Epidermal melanocyte (primary cell): ENCODE measurements at regions not wholly inside any gene's neighbourhood (a gene's known extent, or its start where the extent isn't known, plus 50 kb on each side); places are given as distances from the start of the nearest gene placed in this dataset.

Experiments
- DNase-seq: peaks from one replicate; pipeline ENCODE4 v3.0.0; 2011; ENCODE audit warnings: low spot score; ENCODE audit not compliant: insufficient read length

DNA sequence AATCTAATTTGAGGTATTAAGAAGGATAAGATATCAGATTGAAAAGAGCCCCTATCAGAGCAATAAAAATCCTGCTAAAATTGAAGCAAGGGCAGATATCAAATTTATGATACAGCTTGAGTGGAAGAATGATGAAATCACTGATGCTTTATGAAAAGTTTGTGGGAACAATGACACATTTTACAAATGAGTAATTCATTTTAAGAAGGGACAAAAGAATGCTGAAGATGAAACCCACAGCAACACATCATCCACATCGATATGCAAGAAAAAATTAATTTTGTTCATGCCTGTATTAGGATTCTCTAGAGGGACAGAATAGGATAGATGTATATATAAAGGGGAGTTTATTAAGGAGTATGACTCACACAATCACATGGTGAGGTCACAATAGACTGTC lies 355.6 kb upstream of the GYPC start:
- DNase-seq = no peak

DNA sequence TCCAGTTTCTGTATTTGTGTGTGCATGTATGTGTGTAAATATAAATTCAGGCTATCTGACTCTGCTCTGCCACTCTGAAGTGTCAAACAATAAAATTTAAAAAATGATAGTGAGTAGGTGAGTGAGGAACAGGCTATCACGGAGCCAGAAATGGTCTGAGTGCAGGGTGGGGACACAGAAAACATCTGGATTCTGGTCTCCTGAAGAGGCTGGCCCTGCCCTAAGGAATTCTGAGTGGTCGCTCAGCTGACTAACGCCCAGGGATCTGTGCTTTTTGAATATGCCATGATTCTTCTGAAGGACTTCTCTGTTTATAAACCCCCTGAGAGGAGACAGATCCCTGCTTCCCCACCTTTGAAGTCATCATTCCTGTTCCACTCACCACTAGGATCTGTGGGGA lies 353.9 kb upstream of the GYPC start:
- no peak for DNase-seq

DNA sequence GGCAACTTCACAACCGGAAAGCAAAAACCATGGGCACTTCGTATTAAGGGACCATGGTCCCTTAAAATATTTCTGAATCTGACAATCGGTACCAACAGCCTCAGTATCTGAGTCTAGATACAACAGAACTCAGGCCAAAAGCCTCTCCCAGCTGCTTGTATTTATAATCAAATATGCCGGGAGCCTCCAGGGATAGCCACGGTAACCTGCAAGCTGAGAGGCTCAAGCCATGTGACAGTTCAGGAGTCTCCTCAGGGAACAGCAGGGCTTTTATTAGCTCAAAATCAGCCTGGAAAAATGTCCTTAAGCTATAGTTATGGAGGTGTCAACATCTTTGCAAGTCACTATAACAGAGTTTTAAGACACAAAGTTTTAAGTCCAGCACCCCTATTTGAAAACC lies 352.8 kb upstream of the GYPC start:
- DNase-seq = no peak

DNA sequence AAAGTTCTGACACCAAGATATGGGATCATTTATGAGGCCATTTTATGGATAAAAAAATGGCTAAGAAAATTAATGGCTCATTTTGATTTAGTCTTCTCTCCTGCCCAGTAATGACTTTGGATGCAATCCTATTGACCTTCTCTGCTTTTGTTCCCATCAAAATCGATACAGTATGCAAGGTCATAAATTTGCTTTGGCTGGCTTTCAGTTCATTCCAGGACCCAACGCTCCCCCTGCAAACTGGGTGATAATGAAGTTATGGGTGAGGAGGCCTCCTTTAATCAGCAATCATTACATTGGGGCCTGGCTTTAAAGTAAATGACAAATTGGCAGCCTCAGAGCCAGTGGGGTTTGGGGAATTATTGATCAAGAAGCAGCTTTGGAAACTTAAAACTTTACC lies 351.8 kb upstream of the GYPC start:
- no peak for DNase-seq

DNA sequence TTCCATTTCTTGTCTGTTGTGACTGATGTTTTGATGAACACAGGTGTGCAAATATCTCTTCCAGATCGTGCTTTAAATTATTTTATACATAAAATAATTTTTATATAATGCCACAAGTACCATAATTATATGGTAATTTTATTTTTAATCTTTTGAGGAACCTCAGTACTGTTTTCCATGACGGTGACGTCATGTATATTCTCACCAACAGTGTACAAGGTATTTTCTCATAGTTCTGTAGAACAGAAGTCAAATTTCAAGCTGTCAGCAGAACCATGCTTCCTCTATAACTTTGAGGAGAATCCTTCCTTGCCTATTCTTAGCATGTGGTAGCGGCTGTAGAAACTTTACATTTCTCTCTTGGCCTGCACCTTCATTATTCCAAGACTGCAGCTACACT lies 349.4 kb upstream of the GYPC start:
- no peak for DNase-seq

DNA sequence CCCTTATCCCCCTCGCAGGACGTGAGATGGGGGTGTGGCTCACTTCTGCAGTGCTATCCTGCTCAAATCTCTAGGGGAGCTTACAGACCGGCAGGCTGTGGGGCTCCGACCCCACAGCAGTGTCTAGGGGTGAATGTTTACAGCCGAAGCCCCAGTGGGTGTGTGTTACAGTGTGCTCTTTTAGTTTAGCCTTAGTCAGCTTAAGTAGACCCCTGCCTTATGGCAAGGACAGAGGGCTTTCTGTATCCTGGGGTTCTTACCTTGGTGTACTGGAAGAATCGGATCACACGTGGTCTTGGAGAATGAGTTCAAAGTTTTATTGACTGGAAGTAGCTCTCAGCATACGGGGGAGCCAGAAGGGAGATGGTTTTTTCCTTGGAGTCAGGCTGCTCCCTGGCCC lies 348.2 kb upstream of the GYPC start:
- no peak for DNase-seq

DNA sequence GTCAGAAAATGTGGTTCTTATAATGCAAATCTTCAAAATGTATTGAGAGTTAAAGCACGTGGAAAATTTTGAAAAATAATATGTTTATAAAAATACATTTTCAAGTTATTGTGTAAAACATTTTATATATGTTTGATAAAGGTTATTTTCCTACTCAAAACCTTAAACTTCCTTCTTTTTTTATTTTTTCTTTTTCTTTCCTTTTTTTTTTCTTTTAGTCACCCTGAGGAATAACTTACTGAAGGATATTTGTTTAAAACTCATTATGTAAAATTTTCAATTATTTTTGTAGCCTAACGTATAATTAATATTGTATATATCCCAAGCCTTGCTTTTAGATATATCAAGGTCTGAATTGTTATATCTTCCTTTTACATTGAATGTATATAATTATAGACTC lies 346.8 kb upstream of the GYPC start:
- DNase-seq = no peak

DNA sequence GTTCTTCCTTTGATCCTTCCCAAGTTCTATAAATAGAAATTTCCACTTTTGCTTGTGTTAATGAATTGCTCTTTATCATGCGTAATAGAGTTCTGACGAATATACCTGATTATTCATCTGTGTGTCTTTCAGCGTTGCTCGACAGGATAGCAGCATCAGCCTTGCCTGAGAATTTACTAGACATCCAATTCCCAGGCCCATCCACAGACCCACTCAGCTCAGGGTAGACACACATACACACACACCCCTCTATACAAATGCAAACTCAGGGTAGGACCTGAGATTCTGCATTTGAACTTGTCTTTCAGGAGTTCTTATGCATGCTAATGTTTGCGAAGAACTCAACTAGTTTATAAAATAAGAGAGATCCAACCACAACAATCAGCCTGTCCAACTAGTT lies 343.4 kb upstream of the GYPC start:
- DNase-seq = no peak

DNA sequence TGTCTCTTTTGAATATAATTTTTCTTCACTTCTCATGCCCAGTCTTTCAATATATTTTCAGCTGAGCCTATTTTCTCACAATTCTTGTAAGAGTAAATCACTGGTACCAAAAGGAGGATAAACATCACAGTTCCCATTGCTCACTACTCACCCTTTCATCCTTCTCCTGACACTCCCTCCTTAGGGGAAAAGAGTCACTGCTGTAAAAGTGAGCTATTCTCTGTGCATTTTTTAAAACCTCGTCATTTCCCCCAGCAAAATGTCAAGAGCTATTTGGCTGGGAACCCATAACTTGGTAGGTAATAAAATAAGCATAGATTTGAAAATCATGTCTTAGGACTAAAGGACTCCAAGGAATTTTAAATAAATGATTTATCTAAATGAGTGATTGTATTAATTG lies 340.1 kb upstream of the GYPC start:
- no peak for DNase-seq

DNA sequence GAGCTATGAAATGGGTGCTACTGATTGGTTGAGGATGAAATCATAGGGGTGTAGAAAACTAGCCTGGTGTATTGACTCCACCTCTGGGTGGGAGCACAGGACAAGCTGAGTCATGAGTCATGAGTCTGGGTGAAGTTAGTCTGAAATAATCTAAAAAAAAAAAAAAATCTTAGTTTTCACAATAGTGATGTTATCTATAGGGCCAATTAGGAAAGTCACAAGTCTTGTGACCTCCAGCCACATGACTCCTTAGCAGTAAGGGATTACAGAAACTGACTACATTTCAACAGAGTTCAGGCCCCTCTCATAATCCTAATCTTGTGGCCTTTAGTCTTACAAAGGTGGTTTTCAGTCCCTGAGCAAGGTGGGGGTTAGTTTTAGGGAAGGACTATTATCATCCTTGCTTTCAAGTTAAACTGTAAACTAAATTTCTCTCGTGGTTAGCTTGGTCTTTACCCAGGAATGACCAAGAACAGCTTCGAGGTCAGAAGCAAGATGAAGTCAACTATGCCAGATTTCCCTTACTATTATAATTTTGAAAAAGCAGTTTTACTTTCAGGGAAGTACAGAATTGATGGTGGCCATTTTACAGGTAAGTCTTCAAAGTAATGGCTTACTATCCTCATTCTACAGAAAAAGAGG lies 338.0 kb upstream of the GYPC start:
- DNase-seq = no peak

DNA sequence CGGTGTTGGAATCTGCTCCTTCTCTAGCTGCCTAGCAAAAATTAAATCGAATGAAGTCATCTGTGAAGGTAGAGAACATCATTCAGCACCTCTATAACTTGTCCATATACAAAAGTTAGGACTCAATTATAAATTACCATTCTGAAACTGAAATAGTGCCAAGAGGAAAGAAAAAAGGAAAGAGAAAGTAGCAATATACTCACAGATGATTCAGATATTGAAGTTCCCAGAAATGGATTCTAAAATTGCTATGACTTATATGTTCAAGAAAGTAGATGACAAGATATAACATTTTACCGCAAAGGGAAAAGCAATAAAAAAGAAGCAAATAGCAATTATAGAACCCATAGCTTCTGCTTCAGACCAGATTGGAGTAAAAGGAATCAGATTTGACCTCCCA lies 333.6 kb upstream of the GYPC start:
- no peak for DNase-seq

DNA sequence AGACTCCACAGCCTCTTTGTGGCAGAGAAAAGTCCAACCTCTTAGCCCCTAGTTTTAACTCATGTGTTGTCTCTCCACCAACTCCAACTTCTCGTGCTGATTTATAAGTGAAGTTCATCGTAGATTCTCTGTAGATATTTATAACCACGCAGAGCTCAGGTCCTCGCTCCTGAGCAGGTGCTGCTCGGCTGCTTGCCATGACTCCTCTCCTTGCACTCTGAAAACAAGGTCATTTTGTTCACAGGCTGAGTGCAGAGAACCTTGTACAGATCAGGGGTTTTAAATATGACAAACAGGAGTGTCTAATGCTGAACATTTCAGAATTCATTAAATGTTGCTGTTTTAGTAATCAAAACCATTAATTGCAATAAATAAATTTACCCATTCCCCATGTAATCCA lies 330.8 kb upstream of the GYPC start:
- DNase-seq = no peak

DNA sequence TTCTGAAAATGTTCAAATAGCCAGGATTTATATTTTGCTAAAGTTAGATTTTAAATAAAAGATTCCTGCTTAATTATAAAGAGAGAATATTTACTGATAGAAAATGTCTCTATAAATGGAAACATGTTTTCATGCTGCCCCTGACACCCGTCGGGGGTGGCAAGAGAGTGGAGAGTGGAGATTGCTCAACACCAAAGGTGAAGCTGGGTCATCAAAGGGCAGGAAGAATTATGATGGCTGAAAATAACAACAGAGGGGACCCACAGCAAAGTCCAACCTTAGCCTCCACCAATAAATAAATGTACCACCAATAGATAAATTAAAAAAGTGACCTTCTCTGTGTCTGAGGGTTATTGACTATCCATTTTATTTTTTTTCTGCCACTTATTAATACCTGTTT lies 326.8 kb upstream of the GYPC start:
- DNase-seq = no peak

DNA sequence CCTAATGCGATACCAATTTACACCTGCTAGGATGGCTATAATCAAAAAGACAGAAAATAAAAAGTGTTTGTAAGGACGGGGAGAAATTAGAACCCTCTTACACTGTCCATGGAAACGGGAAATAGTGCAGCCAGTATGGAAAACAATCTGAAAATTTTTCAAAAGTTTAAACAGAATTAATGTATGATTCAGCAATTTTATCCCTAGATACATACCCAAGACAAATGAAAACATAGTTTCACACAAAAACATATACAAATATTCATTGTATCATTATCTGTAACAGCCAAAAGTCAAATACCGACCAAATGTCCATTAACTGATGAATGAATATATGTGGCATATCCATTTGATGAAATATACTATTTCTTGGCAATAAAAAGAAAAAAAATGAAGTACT lies 313.5 kb upstream of the GYPC start:
- DNase-seq = no peak

DNA sequence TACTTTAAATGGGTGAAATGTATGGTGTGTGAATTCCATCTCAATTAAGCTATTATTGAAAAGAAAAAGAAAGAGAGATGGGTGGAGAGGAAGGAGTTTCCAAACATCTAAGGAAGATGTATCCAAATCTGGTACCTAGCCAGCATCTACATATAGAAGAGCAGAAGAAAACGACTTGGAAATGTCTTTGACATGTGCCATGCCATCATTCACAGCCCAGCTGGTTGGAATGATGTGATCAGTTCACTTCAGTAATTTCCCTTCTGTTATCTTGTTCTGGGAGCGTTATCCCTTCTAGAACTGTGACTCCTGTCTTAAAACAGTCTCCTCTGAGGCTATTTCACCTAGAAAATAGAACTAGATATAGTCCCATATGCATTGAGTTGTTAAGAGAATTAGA lies 312.8 kb upstream of the GYPC start:
- DNase-seq = no peak

DNA sequence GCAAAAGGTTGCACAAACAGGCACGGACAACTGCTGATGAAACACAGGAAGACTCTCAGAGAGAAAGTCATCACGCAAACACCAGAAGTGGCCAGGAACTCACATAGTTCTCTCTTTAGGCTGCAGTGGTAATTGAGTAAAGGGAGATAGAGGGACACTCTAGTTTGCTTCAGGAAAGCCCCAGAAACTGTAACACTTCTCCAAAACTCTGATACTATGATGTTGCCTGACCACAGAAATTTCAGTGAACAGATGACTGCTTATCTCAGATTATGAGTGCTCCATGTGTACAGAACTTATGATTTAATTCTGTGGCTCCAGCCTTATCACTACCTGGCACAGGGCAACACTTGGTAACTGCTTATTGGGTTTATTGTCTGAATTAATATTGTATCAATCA lies 311.5 kb upstream of the GYPC start:
- DNase-seq = no peak

DNA sequence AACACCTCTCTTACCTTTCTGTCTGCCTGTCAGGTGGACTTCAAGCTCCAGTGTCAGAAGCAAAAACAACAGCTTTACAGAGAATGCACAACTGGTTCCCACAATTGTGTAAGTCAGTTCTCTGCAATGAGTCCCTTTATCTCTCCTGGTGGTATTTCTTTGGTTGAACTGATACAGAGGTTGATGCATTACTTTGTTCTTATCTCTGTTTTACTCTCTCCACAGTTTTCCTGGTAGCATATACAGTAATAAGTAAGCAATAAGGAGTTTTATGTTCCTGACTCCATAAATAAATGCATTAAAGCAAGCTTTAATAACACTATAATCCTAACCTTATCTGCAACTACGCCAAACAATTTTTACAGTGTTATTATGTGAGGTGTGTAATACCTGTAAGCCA lies 310.3 kb upstream of the GYPC start:
- DNase-seq = no peak

DNA sequence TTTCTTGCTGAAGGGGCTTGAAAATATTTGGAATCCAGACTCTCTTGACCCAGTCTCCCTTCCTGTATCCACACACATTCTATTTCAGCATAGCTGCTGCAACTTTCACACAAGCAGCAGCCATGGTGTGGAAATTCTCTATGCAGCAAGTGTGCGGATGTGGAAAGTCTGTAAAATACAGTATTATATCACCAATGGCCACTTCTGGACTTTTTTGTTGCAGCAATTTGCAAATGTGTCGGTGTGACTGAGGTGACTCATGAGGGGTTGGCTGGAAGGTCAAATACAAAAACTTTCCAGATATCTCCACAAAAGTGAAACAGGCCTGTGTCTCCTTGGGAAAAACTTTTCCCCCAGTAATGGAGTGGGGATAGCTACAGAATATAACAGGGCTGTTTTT lies 299.3 kb upstream of the GYPC start:
- DNase-seq = no peak

DNA sequence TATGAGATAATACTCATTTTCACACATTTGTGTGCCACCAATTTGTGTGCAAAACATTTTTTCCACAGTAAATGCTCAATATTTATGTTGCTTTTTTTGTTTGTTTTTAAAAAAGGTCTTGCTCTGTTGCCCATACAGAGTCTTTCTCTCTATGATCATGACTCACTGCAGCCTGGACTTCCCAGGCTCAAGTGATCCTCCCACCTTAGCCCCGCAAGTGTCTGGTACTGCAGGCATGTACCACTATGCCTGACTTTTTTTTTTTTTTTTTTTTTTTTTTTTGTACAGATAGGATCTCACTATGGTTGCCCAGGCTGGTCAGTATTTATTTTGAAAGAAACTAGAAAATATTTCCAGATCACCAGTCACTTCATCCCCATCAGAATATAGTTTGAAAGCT lies 297.8 kb upstream of the GYPC start:
- DNase-seq = no peak

DNA sequence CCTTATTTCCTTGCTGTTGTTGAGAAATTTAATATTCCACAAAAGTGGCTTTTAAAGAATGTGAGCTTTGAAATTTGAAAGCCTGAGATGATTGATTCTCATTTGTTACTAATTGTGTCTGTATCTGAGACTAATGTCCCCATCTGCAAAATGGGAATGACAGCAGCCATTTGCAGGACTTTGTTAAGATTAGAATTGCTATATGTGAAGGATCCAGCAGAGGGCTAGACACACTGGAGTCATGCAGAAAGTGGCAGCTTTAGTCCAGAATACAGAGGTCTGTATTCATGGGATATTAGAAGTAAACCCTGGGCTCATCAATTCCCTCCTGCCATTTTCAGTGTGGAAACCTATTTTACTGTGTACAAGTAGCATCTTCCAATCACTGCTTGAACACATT lies 296.5 kb upstream of the GYPC start:
- no peak for DNase-seq

DNA sequence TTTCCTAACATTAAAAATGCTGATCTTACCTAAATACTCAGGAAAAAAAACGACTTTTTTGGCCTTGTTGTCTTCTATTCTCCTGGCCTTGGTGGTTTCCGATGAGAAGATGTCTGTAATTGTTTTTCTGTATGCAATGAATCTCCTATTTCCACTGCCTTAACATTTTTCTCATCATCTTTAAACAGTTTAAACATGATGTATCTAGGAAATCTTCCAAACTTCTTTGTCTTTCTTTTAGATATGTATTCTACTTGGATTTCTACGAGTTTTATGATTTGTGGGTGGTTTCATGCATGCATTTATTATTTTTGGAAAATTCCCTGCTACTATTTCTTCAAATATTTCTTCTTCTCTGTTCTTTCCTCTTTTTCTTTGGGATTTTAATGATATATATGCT lies 288.6 kb upstream of the GYPC start:
- no peak for DNase-seq

DNA sequence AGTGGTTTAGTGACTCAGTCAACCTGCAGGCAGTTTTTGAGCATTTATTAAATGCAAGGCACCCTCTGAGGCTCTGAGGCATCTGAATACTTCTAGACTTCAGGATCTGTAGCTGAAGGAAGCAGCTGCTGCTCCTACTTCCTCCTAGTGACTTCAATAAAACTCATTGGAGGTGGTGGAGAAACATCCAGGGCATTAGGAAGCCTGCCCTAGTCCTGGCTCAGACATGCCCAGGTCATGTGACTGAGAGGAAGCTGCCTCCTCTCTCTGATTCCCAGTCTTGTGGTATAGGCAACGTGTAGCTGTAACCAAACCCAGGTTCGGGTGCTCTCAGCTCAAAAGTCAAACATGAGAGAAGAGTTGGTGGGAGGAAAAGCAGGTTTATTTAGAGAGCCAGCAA lies 287.2 kb upstream of the GYPC start:
- DNase-seq = no peak

DNA sequence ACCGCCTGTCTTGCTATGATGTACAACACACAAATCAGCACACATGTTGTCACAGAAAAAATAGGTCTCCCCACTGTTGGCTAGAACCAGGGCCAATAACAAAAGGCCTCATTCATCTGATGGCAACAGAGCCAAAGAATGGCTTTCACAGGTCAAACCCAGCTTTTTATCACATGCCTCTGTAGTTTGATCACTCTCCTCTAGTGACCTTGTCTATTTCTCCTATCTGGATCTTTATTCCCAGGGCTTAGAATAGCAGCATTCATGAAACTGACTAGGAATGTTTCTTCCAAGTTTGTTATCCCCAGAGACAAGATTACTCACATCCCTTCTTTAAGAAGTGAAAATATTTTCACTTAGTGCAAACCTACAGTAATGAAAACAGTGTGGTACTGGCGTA lies 285.8 kb upstream of the GYPC start:
- no peak for DNase-seq

DNA sequence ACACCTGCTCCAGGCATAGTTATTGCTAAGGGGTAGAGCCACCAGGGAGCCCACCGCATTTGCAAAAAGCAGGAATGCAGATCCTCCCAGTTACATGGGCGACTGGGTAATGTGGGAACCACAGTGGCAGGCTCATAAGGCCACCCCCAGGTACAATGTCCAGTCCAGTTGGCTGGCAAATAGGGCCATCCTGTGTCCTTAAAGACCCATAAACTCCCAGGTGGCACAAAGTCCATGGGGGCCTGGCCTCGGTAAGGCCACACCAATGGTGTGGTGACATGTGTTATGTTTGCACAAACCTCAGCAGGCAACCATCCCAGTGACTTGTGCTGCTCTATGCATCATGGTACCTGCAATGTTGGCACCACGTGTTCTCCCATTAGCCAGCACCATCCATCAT lies 283.6 kb upstream of the GYPC start:
- no peak for DNase-seq
